GM18507 (cell line): ENCODE measurements at regions not wholly inside any gene's neighbourhood (a gene's known extent, or its start where the extent isn't known, plus 50 kb on each side); places are given as distances from the start of the nearest gene placed in this dataset.

Source experiments
- DNase-seq: peaks from one replicate; pipeline ENCODE4 v3.0.0; 2011; ENCODE audit warnings: low read depth; ENCODE audit not compliant: insufficient read length; ENCODE audit errors: extremely low spot score
- FAIRE-seq: peaks from 2 replicates; lab custom pipeline; 2011; peaks lifted over from hg19 to GRCh38; lab: Jason Lieb, UNC

DNA sequence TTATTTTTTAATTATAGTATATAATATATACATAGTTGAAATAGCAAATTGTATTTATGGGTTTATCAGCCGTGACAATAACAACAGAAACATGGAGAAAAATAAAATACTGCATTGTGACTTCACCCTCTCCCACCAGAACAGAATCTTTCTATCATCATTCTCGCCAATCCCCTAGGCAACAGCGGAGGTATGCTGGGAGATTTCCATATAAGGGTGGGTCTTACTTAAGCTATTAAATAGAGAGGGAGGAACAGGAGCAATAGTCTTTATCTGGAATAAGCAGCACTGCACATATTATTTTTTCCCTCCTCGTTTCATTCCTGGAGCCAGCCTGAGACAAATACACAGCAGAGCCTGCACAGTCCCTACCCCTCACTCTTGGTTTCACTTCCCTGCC lies 1214.9 kb downstream of the XPNPEP1 start:
- DNase-seq (no peak), FAIRE-seq (no peak)

DNA sequence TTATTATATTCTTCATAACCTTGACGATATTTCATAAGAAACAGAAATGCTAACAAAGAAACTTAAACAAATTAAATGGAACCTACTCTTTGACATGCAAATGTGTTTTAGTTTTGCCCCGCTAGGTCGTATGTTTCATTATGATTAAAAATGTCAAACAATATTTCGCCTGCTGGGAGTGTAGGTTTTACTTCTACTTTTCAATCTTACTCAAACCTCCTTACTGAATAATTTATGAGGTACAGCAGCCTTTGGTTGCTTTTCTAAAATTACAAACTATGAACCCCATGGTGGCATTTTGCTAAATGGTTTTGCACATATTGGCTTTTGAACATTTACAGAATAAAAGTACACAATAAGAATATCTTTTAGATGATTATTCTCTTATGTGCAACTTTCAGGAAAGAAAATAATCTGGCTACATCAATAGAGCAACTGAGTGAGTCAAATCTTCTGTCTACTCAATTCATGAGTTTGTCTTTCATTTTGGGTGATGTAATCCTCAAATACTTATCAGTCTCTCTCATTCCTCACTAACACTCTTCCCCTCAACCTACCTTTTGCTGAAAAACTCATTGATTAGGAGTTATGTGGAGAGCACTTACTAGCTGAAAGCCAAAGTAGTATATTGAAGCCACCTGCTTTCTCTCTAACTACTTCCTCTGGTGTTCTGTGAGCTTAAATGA lies 1226.4 kb downstream of the XPNPEP1 start:
- peak; percentile 70 for FAIRE-seq
- DNase-seq = no peak

DNA sequence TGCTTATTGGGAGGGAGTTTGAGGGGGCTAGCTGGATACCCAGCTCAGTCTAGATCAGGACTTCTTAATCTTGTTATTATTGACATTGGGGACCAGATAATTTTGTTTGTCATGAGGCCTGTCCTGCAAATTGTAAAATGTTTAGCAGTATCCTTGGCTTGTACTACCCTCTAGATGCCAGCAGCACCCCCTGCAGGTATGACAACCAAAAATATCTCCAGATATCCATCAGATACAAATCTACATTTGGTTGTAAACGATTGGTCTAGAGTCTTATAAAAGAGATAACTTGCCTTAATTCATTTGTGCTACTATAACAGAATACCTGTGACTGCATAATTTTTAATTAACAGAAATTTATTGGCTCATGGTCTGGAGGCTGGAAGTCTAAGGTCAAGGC lies 1232.2 kb downstream of the XPNPEP1 start:
- FAIRE-seq = no peak
- no peak for DNase-seq

DNA sequence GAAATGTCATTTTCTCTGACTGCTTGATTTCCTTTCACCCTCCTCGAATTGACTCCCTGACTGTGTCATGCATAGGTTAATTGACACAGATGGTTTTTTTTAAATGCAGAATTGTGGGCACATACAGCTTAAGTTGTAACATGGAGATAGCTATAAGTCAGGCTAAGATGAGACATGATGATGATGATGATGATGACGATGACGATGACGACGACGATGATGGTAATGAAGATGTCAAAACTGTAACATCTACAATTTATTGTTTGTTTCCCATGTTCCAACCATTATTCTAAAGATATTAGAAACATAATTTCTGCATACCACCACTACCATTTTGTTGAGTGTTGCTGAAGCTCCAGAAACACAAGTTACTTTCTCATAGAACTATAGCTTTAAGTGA lies 1232.8 kb downstream of the XPNPEP1 start:
- DNase-seq = no peak
- no peak for FAIRE-seq

DNA sequence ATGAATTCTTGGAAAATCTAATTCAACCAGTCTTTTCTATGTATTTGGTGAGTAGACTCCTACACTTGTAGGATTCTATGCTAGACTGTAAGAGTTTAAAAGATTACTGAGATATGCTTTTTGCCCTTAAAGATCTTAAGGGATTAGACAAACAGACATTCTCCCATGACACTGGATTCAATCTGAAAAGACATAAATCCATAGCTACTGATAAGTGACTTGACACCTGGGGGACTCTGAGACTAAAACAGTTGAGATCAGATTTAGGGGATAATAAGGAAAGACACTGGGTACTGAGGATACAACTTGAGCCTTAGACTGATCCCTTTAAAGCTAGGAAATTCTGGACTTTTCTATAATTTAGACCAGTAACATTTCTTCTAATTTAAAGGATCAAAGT lies 1233.4 kb downstream of the XPNPEP1 start:
- DNase-seq = no peak
- FAIRE-seq = no peak

DNA sequence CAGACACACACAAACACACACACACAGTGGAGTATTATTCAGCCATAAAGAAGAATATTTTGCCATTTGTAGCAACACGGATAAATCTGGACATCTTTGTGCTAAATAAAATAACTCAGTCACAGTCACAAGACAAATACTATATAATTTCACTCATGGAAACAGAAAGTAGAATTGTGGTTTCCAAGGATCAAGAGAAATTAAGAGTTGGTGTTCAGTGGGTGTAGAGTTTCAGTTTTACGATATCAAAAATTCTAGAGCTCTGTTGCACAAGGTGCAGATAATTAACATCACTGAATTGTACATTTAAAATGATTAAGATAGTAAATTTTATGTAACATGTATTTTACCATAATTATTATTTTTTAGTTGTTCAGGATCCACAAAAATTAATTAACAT lies 1235.0 kb downstream of the XPNPEP1 start:
- no peak for DNase-seq
- FAIRE-seq = no peak

DNA sequence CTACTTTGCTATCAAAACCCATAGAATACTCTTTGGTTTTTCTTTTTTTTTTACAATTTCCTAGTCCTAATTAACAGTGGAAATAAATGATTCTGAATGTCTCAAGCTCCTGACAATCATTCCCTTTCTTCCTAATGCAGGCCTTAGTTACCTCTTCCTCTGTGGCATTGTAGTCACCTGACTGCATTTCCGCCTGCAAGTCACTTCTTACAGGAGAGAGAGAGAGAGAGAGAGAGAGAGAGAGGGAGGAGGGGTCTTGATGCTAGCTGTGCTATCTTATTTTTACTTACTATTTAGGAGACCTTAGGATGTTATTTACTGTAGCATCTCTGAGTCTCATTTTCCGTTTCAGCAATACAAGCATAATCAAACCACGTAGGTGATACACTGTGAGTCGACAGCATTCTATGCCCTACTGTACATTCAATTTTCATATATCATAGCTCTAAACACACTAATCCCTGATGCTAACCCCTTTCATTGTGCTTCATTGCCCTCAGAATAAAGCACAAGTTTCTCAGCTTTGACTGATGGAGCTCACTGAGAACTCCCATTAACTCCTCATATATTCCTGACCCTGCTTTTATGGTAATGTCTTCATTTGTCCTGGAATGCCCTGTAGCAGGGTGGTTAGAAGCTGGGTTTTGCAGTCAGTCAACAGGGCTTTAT lies 1237.3 kb downstream of the XPNPEP1 start:
- FAIRE-seq (no peak), DNase-seq (no peak)

DNA sequence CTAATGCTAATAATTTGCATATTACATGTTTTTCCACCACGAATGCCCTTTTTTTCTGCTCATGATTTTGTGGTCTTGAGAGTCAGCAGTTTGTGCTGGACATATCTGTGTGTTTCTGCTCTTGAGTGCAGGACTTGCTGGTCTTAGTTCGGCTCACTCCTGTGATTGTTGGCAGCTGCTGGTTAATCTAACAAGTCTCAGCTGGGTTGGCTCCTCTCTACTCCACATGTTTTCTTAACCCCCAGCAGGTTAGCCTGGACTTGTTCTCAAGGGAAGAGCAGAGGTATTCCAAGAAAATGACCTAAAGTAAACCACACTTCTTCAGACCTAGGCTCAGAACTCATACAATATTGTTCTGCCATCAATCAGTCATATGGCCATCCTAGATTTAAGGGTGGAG lies 1238.9 kb downstream of the XPNPEP1 start:
- DNase-seq (no peak), FAIRE-seq (no peak)

DNA sequence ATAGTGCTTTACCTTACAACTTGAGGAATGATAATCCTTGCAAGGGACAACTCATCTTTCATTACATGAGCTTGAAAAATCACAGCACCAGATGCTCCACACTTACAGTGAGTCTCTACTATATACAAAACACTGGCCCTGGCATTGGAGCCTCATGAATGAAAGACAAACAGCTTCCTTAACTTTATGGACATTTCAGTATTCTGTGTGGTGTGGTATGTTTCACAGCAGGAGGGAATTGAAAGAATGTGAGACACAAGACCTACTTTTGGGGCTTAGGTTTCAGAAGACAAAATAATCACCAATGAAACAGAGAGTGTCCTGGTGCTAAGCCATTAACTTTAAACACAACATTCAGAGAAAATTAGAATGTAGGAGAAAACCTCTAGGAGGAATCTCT lies 1249.6 kb downstream of the XPNPEP1 start:
- no peak for FAIRE-seq
- DNase-seq = no peak

DNA sequence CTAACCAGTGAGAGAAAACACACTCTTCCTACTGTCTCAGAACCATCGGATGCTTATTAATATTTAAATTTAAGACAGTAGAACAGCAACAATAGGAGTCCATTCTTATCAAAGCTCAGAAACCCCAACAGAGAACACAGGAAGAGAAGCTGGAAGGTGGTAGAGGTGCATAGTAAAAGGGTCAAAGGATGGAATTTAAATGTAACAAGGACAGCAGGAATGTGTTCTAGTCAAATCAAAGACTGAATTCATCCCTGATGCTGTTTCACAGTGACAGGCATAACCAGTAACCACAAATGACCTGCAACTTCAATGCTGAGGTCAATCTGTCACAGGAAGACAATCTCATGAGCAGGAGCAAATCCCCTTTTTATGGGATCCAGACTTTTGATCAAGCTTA lies 1259.7 kb downstream of the XPNPEP1 start:
- no peak for DNase-seq

DNA sequence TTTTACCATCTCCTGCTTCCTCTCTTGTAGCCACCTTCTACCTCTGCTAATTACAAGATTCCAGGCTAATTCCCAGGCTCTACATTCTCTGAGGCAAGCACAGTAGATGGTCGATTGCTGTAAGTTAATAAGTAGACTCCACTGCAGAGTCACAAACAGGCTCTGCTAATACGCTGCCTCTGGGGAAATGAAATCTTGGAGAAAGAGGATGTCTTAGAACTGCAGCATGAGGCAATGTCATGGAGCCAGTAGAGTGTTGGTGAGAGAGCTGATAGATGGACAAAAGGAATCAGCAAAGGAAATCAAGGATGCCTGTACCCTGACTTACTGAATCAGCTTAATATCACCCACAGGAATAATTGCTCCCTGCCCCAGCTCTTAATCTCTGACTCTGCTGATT lies 1260.3 kb downstream of the XPNPEP1 start:
- DNase-seq (no peak), FAIRE-seq (no peak)

More for the DNA sequence above, 1259.7 kb downstream of the XPNPEP1 start:
- no peak for FAIRE-seq

DNA sequence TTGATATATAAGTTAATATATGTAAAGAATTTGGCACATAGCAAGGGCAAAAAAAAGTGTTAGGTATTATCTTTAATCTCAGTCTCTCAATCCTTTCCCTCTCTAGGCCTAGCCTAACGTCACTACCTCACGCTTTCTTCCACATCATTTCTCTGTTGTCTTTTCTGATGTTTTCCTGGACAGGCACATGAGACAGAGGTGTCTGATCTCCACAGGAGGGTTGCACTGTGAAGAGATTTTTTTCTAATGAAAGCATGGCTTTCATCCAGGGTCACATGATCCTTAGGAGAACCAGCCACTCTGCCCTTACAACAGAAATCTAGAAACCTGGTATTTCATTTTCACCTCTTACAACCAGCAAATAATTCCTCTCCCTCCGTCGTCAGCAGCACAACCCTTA lies 1268.3 kb downstream of the XPNPEP1 start:
- DNase-seq = no peak
- no peak for FAIRE-seq

DNA sequence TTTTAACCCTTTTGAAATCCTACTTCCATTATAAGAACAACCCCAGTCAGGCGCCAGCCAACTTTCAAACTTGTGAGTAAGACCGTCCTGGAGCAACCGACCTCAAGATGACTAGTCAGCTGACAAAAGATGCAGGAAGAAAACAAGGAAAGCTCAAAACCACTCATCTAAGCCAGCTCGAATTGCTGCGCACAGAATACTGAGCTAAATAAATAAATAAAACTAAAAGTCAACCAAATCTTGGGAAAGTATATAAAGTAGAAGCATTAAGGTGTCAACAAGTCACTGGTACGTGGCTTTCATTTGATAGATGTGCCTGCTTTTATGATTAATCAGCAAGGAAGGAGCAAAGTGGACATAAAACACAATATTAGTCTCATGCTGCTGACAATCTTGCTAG lies 1269.8 kb downstream of the XPNPEP1 start:
- FAIRE-seq = no peak
- no peak for DNase-seq

DNA sequence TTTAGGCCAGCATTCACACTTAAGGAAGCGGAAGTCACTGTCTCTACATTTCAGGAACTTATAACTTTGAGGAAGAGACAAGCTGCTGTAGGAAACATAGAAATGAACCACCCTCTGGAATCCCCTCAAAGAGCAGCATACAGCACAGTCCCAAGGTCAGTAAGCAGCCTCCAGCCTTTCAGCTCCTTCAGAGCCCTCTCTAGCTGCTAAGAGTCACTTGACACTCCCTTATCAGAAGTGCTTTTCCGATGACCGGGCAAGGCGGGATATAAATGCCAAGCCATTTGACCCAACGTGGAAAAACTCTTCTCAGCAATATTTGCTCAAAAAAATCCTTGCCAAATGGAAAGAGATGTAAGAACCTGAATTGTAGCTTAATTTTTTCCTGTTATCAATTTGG lies 1284.3 kb downstream of the XPNPEP1 start:
- DNase-seq (no peak), FAIRE-seq (no peak)

DNA sequence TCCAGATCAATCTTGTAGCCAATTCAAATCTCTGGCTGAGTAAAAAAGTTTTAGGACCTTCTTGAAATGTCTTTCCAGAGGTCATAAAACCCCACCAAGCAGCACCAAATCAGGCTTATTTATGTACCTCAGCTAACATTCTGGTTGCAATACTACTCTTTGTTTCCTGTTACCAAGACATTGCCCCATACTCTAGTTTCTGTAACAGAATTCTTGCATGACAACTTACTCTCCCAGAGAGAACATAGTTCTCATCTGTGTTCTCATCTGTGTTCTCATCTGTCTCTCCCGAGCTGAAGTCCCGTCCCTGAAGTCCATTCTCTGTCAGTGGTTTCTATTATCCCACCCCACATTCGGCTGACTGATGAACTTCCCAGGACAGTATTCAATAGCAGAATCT lies 1285.1 kb downstream of the XPNPEP1 start:
- FAIRE-seq = no peak
- no peak for DNase-seq

DNA sequence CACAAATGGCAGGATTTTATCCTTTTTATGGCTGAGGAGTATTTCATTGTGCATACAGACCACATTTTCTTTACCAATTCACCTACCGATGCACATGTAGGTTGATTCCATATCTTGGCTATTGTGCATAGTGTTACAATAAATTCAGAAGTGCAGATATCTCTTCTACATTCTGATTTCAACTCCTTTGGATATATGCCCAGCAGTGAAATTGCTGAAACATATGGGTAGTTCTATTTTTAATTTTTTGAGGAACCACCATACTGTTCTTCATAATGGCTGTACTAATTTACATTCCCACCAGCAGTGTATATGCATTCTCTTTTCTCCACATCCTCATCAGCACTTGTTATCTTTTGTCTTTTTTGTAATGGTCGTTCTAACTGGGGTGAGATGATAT lies 1290.3 kb downstream of the XPNPEP1 start:
- FAIRE-seq = no peak

DNA sequence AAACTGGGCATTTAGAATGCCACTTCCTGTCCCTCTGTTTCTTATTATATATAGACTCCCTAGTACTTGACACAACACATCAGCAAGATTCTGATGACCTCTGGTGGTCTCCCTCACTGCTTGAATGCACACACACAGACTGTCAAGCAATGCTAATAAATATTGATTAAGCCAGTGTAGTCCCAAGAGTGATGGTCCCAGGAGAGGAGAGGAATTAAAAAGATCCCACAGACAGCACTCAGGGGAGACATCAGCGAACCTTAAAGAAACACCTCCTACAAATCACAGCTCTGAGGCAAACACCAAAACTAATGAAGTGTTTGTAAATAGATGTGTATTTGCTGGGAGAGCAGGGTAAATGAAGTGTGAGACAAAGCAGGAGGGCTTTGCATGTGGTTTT lies 1291.2 kb downstream of the XPNPEP1 start:
- DNase-seq (no peak), FAIRE-seq (no peak)

More for the DNA sequence above, 1290.3 kb downstream of the XPNPEP1 start:
- DNase-seq = no peak

DNA sequence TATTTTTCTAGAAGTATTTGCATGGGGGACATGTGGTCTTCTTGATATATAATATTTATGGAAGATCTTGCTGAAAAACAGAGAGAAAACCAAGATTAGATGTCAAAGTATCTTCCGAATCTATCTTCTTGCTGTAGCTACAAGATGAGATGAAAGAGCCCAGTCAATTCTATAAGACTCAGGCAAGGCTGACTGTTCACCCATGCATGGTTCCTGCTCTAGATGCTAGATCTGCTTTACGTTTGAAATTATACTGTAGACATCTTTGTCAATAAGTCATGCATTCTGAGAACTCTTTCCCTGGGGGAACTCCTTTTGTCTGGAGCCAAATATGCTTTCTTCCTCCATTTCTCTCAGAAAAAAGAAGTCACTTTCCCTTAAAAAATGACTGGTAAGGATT lies 1292.0 kb downstream of the XPNPEP1 start:
- no peak for FAIRE-seq
- no peak for DNase-seq

DNA sequence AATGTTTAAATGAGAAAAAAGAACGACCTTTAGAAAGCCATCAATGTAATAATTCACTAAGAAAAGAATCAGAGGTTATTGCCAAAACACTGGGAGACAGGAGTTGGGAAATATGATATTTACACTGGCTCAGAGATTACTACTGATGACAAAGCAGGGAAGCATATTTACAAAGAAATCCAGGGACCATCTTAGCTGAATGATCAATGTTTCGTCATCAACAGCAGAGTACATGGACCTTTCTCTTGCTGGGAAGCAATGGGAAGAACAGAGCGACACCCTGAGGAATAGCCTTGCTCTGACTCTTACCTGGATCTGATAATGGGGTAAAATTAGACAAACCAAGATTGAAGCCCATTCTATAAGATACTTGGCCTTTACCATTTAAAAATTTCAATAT lies 1293.5 kb downstream of the XPNPEP1 start:
- FAIRE-seq (no peak), DNase-seq (no peak)

DNA sequence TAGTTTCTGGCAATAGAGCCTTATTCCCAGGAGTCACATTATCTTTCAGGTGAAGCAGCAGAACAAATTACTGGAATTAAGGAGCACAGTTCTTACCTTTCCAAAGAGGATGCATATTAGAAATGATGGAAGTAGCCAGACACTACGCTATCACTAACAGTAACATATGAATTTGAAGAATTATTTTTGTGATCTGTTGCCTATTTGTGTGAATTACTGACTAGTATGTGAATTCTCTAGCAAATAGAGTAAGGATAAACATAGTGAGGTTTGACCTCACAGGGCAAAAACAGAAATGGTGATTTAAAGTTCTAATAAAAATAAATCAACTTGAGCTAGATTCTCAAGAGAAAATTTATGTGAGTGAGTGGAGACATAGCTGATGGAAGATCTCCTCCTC lies 1299.3 kb downstream of the XPNPEP1 start:
- FAIRE-seq (no peak), DNase-seq (no peak)

DNA sequence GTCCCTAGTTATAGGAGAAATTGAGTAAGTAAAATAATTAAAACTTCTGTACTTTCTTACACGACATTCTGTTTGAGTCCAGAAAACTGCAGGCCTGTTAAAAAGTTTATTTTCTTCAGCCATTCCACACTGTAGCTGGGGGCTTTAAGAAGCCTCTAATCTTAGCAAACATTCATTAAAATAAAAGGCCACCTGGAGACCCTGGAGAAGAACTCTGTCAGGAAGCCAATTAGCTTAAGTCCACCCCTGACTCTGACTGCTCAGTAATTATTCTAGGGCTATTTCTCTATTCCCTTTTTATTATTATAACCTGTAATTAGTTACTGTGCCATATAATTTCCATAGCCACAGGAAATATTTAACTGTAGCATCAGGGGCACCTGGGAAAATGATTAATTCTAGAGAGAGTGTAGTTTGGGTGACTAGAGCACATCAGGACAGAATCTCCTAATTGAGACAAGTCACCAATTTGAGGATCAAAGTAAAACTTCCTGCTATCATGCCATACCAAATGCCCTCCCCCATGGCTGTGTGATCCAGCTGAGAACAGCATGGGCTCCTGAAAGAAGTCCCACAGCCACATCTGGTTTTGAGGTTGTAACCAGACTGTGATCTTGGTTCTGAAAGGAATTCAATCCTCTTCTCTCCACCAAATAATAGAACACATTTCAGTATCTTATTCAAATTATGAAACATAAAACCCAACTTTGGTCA lies 1302.3 kb downstream of the XPNPEP1 start:
- FAIRE-seq (no peak), DNase-seq (no peak)
